Hepatic stellate cell (primary cell): ENCODE measurements at regions not wholly inside any gene's neighbourhood (a gene's known extent, or its start where the extent isn't known, plus 50 kb on each side); places are given as distances from the start of the nearest gene placed in this dataset.

Experiments used
- DNase-seq: peaks from one replicate; pipeline ENCODE4 v3.0.0; 2011; ENCODE audit warnings: low spot score

GRCh38 chr11:80687941-80688340 lies 1247.1 kb upstream of the TENM4 start:
- DNase-seq: no peak

GRCh38 chr11:80686889-80687288 lies 1246.1 kb upstream of the TENM4 start:
- no peak for DNase-seq

- no peak for DNase-seq
Observed at GRCh38 chr11:80673566-80673965, 1232.7 kb upstream of the TENM4 start.

- no peak for DNase-seq
Observed at GRCh38 chr11:80669620-80670019, 1228.8 kb upstream of the TENM4 start.

DNA sequence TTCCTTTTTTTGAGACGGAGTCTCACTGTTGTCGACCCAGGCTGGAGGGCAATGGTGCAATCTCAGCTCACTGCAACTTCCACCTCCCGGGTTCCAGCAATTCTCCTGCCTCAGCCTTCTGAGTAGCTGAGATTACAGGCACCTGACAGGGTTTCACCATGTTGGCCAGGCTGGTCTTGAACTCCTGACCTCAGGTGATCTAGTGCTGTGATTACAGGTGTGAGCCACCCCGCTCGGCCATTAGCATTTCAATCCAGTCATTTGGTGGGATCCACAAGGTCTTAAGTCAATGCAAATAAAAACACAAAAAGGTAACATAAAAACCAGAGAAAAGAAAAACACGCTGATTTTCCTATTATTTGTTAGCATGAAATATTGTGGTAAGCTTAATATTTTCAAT lies 1227.2 kb upstream of the TENM4 start:
- no peak for DNase-seq

DNA sequence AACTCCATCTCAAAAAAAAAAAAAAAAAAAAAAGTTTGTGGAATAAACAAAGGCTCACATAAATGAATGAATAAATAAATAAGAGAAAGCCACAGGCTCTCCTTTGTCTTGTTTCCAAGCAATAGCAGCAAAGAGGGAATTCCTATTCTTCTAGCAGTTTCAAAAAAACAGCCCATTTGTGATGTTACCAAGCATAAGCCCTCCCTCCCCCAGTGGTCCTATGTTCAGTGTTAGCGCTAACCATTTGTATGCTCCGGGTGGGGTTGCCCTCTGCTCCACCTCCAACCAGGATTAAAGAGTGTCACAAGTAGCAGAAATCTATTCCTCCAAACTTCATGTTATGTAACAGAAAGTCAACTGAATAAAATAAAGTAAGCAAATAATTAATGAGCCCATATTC lies 1215.0 kb upstream of the TENM4 start:
- no peak for DNase-seq

DNA sequence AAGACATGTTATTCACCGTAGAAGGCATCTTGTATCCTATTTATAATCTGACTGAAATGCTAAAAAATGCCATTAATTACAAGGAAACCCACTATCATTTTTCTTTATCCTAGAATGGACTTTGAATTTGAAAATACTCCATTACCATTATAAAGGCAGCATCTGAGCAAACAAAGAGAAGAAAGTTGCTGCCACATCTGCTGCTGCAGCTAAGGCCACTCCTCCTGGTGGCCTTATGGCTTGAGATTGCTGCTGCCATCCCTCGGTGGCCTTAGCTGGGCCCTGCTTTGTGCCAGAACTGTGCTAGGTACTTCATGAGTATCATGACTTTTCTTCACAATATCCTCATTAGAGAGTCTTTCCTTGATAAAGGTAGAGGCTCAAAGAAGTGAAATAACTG lies 1210.1 kb upstream of the TENM4 start:
- no peak for DNase-seq

- no peak for DNase-seq
Observed at GRCh38 chr11:80649186-80649585, 1208.4 kb upstream of the TENM4 start.

DNA sequence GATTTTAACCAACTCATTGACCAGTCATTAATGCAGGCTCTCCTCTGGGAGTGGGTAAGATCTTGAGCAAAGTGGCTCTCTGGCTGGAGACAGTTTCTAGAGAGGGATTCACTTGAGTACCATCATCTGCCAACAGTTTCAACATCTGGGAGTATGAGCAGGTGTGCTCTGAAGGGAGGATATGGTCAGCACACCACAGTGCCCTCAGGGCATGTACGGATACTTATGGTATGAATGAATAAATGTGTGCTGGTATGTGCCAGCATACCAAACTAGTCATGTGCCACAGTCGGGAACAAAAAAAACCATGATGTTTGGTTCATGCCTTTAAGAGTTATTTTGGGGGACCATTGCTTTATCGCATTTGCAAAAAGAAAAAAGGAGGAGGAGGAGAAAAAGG lies 1197.5 kb upstream of the TENM4 start:
- no peak for DNase-seq

DNA sequence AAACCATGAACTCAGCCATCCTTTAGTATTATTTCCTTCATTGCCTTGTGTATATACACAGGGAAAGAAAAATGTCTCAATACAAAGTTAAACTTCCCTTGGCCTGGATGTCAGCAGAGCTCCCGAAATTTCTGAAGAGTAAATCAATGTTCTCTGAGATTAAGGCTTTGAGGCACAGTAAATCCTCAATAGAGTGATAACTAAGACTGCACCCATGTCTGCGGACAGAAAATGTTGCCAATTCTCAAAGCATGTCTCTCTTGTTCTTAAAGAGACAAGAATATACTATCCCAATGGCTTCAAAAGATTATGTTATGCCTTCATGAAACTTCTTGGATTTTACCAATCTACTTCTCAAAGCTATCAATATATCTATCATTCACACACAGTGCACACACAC lies 1196.7 kb upstream of the TENM4 start:
- no peak for DNase-seq

GRCh38 chr11:80636999-80637398 lies 1196.2 kb upstream of the TENM4 start:
- no peak for DNase-seq

GRCh38 chr11:80635178-80635577 lies 1194.3 kb upstream of the TENM4 start:
- no peak for DNase-seq

GRCh38 chr11:80632691-80633090 lies 1191.9 kb upstream of the TENM4 start:
- no peak for DNase-seq

- DNase-seq: no peak
Observed at GRCh38 chr11:80632156-80632555, 1191.3 kb upstream of the TENM4 start.

DNA sequence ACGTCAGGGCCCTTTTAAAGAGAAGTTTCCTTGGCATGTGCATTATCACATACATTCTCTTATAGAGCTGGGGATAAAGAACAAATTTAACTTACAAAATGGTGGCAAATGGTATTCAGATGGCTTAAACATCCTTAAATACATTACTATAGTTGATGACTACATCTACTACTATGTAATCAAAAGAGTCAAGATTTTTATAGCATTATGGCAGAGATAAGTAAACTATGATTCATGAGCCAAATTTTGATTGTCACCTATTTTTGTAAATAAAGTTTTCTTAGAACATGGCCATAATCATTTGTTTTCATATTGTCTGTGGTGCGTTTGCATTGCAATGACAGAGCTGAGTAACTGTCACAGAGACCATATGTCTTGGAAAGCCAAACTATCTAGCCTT lies 1188.6 kb upstream of the TENM4 start:
- no peak for DNase-seq

- no peak for DNase-seq
Observed at GRCh38 chr11:80627364-80627763, 1186.5 kb upstream of the TENM4 start.

- no peak for DNase-seq
Observed at GRCh38 chr11:80626721-80627120, 1185.9 kb upstream of the TENM4 start.

- no peak for DNase-seq
Observed at GRCh38 chr11:80625563-80625962, 1184.7 kb upstream of the TENM4 start.

DNA sequence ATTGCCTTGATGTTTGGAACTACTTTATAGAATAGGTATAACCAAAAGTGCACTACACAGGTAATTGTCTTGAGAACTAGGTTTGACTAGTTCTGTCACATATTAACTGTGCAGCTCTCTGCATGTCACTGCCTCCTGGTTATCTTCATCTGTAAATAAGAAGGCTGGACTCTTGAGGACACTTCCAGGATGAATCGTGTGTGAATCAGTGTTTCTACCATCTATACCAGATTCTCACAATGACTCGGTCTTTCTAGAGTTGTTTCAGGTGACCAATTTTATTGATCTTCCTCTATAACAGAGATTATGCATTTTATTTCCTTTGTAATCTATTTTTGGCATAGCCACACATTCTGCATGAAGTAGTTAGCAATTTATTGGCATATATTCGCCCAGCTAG lies 1181.0 kb upstream of the TENM4 start:
- no peak for DNase-seq

GRCh38 chr11:80620867-80621266 lies 1180.0 kb upstream of the TENM4 start:
- no peak for DNase-seq

DNA sequence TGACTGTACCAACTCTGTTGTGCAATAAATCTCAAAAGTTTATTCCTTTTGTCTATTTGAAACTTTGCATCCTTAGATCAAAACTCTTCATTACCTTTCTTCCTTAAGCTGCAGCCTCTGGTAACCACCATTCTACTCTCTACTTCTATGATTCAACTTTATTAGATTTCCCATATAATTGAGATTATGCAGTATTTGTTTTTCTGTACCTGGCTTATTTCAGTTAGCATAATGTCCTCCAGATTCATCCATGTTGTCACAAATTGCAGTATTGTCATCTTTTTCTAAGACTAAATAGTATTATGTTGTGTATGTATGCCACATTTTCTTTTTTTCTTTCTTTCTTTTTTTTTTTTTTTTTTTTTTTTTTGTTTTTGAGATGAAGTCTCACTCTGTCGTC lies 1176.3 kb upstream of the TENM4 start:
- DNase-seq: no peak

GRCh38 chr11:80616070-80616800 lies 1175.4 kb upstream of the TENM4 start:
- DNase-seq: no peak

GRCh38 chr11:80613655-80614054 lies 1172.8 kb upstream of the TENM4 start:
- DNase-seq: no peak

DNA sequence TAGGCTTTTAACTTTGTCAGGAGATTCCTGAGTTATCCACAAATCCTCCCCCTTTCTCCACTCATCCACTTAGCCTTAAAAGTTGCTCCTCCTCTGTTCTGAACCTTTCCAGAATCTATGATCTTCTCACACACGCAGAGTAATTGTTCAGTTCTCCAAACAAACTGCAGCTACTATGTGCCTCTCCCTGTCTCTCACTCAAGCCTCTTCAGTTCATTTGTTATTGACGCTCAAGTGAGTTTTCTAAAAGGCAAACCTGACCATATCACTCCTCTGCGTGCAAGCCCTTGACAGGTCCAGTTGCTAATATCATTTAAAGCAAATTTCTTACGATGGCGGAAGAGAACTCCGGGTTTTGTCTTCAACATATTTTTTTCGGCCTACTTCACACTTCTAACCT lies 1169.7 kb upstream of the TENM4 start:
- no peak for DNase-seq

DNA sequence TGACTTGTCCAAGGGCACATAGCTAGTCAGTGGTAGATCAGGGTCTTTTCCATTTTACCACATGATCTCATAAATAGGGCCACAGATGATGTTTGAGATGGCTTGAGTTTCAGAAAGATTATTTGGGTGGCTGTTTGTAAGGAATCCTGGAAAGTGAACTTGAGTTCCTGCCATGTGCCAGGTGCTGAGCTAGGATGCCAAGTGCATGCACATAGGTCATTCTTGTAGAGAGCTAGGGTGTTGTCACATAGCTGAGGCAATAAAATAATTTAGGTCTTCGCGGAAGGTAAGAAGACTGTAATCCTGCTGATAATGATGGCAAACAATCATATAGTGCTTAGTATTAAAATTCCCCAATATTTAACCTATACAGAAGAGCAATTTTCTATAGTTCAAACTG lies 1162.6 kb upstream of the TENM4 start:
- DNase-seq: no peak
